GM21723 (cell line): ENCODE measurements at regions not wholly inside any gene's neighbourhood (a gene's known extent, or its start where the extent isn't known, plus 50 kb on each side); places are given as distances from the start of the nearest gene placed in this dataset.
"Not testable (repeated sequence)": the region's sequence is repeated elsewhere in the genome, so short reads cannot be mapped to it uniquely, and the experiment has no call there.

ENCODE experiments used
- ATAC-seq: cut with Tn5 transposase; IDR thresholded peaks from one replicate; pipeline ENCODE4 v1.9.1; 2021; ENCODE audit warnings: mild to moderate bottlenecking, moderate library complexity; ENCODE audit not compliant: unreplicated experiment

GRCh38 chr18:41071826-41072225 lies 883.2 kb upstream of the PIK3C3 start:
- no peak for ATAC-seq

DNA sequence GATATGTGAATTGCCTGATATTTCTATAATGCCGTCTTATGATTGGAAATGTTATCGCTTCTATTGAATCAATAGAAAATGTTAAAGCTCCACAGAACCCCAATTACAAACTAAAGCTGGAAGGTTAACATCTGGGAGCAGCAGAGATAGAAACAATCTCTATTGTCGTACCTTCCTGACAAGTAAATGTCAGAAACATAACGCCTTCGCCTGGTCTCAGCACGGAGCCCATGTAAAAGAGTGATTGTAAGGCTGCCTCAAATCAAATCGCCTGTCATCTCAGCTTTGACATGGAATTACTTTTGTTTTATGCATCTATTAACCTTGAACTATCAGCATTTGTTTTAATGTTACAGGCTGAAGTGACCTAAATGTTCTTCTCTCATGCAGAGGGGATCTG lies 885.9 kb upstream of the PIK3C3 start:
- no peak for ATAC-seq

GRCh38 chr18:41064916-41065315 lies 890.1 kb upstream of the PIK3C3 start:
- no peak for ATAC-seq

- ATAC-seq, result no peak
Measured at GRCh38 chr18:41060967-41061366, 894.1 kb upstream of the PIK3C3 start.

DNA sequence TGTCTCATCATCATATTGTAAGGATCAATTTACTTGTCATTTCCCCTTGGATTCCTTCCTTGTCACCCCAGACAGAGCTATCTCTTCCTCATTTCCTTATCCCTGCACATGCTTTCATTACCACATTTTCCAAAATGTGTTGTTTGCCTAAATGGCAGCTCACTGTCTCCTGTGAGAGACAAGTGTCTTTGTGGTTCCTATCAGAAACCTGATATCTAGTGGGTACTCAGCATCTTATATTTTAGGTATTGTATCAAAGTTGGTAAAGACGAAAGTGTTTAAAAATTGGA lies 896.0 kb upstream of the PIK3C3 start:
- no peak for ATAC-seq

DNA sequence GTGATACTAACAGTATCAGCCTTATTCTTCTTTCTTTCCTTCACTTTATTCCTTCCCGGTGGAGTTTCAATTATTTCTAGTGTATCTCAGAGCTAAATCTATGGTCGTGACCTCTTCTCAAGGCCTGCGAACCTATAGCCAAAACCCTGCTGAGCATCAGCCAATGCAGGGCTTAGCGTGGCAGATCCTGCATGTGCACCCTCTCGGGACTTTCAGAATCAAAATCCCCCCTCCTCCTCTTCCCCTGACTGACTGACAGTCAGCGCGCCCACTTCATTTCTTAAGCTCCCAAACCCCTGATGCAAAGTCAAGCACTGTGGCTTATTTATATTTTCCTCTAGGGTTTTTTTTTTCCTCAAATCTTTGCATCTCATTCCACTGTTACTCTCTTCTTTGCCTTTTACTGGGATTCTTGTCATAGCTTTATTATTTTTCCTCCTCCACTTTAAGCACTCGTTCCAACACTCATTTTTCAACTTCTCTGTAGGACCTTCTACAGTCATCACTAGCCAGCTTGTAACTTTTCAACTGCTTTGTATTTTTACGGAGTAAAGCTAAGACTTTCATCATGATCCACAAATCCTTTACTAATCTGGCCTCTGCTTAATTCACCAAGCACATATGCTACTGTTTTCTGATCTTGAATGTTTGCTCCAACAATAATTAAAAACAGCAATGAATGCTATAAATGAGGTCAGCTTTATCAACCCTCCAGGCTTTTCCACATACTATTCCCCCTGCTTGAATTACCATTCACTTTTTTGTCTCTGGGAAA lies 896.5 kb upstream of the PIK3C3 start:
- no peak for ATAC-seq

DNA sequence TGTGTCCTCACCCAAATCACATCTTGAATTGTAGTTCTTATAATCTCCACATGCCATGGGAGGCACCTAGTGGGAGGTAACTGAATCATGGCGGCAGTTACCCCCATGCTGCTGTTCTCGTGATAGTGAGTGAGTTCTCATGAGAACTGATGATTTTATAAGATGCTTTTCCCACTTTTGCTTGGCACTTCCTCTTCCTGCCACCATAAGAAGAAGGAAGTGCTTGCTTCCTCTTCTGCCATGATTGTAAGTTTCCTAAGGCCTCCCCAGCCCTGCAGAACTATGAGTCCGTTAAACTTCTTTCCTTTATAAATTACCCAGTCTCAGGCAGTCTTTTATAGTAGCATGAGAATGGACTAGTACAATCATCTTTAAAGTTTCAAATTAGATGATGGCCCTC lies 902.4 kb upstream of the PIK3C3 start:
- no peak for ATAC-seq

- not testable (repeated sequence) for ATAC-seq
Measured at GRCh38 chr18:41046250-41046649, 908.8 kb upstream of the PIK3C3 start.

GRCh38 chr18:41043876-41044275 lies 911.2 kb upstream of the PIK3C3 start:
- no peak for ATAC-seq

DNA sequence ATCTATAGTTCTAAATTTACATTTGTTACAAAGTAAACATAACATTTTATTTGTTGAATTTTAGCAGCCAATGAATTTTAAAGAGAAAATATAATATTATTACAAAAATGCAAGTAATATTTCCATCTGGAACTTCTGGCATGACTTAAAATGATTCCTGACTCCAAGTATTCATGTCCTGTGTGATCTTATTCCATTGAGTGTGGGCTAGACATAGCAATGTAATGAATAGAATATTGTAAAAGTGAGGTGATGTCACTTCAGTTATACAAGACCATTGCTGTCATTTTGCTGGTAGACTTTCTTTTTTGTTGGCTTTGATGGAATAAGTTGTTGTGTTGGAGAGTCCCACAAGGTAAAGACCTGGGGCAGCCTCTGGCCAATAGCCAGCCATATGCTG lies 912.2 kb upstream of the PIK3C3 start:
- ATAC-seq, result no peak

- ATAC-seq, result no peak
Measured at GRCh38 chr18:41038071-41038470, 917.0 kb upstream of the PIK3C3 start.

GRCh38 chr18:41036346-41036745 lies 918.7 kb upstream of the PIK3C3 start:
- ATAC-seq, result no peak

- no peak for ATAC-seq
Measured at GRCh38 chr18:41034413-41034812, 920.6 kb upstream of the PIK3C3 start.

DNA sequence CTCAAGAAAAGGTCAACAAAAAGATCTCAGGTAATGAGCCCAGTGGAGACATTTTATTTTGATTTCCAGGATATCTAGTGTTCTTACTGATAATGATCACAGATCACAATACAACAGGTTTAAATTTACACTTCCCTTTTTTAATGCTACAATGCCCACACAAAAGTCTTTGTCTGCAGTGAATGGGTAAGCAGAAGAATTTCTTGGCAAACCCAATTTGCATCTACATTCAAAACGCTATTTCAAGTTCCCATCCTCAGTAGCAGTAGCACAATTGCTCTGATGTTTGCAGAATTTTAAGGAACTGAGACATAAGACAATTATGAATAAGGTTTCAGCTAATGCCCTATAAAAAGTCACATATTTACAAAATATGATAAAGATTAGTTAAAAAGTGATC lies 929.4 kb upstream of the PIK3C3 start:
- no peak for ATAC-seq

DNA sequence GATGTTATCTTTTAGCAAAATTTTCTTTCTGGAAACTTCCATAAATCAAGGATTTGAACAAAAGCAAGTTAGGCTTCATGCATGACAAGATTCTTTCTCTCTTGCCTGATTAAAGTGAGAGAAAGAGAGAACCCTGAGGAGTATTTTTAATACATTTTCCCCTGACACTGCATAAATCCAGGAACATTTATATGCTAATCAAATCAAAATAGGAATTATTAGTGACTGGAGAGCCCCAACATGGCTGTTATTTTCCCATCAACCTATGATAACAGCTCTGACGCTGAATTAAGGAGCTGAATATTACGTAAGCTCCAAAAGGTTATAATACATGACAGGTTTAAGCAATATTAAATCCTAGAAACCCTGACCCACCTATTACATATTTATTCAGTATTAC lies 930.2 kb upstream of the PIK3C3 start:
- no peak for ATAC-seq

DNA sequence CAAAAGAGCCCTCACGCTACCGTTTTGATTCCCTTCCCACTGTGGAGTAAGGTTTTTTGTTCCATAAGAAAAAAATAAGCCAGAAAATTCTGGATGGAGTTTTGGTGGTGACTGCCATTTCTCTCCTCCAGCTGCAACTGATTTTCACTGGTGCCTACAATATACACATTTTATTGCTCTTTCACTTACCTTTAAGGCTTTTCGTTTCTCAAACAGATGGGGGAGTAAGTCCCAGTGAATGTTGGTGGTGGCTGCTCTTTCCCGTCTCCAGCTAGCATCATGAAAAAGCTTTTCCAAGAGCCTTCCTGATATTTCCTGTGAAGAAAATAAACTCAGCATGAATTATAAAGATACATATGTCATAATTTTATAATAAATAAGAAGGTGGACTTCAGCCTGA lies 932.5 kb upstream of the PIK3C3 start:
- no peak for ATAC-seq

DNA sequence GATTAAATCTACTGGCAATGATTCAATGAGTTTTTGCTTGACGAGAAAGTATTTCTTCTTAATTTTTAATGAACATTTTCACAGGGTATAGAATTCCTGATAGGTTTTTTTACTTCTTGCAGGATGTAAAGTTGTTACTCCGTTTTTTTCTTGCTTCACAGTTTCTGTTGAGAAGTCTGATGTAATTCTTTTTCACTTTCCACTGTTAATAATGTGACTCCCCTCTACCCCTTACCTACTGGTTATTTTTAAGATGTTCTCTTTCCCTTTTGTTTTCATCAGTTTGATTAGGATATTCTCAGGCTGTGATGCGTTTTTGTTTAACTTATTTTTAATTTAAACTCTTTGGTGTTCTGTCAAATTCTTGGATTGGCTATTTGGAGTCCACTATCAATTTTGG lies 933.9 kb upstream of the PIK3C3 start:
- no peak for ATAC-seq

DNA sequence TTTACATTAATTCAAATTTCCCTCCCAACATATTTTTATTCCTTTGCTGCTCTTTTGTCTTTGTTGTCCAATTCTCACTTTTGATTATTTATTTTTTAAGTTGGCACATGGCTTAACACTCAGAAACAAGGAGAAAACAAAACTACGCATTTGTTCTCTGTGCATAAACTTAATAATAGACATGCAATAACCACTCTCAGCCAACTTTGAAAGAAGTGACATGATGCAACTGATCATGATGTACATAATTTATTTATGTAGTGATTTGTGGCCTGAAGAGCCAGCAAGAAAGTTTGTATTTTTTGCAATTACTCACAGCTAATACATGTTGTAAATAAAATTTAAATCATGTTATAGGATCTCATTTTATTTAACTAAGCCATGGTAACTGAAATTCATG lies 942.8 kb upstream of the PIK3C3 start:
- ATAC-seq, result no peak

- no peak for ATAC-seq
Measured at GRCh38 chr18:41009926-41010325, 945.1 kb upstream of the PIK3C3 start.

DNA sequence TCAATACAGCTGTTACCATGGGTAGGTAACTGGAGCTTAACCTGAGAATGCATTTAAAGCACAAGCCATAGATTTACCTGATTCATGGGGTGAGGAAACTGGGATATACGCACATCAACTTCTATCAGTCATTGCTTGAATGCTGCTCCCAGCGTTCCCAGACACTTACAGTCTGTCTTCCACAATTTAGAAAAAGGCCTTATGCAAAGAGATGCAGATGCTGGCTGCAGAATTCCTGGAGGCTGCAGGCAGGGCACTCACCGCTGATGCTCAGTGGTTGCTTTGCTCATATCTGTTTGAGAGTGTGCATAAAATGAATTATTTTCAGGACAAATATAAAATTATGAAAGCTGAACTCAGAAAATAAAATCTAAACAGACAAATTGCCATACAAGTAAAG lies 950.7 kb upstream of the PIK3C3 start:
- ATAC-seq, result no peak

DNA sequence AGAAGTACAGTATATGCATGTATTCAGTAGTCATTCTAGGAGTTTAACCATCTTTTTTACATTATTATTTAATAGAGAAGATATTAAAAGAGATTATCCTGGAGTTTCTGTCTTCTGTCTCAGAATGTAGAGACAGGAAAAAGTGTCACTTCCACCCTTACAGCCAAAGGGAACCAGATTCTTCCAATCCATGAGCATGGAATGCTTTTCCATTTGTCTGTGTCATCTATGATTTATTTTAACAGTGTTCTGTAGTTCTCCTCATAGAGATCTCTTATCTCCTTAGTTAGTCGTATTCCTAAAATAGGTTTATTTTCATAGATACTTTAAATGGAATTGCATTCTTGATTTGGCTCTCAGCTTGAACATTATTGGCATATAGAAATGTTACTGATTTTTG lies 959.5 kb upstream of the PIK3C3 start:
- no peak for ATAC-seq

GRCh38 chr18:40993363-40993762 lies 961.7 kb upstream of the PIK3C3 start:
- no peak for ATAC-seq

GRCh38 chr18:40987581-40987980 lies 967.5 kb upstream of the PIK3C3 start:
- ATAC-seq, result no peak
